Breast epithelium (tissue), 4 donors: ENCODE measurements at regions not wholly inside any gene's neighbourhood (a gene's known extent, or its start where the extent isn't known, plus 50 kb on each side); places are given as distances from the start of the nearest gene placed in this dataset.

Source experiments
- DNase-seq, 2 donors: peaks; one replicate each; pipeline ENCODE4 v3.0.0-alpha.2; 2019; ENCODE audit warnings: low spot score in 2 of 2
- H3K27ac ChIP-seq, 2 donors: fragments of 200-600 bp; sonication (generic) in 1 of 2; one replicate each; pipeline ENCODE4 v1.5.1; 2016 to 2019; ENCODE audit warnings: mild to moderate bottlenecking in 1 of 2
- H3K27me3 ChIP-seq, 2 donors: fragments of 200-600 bp; sonication (generic) in 1 of 2; one replicate each; pipeline versions ENCODE4 v1.5.1 to v1.6.0; 2017 to 2019; ENCODE audit warnings: control low read depth in 1 of 2, mild to moderate bottlenecking in 1 of 2
- H3K36me3 ChIP-seq: fragments of 200-600 bp; one replicate; pipeline ENCODE4 v1.5.1; 2019
- H3K4me1 ChIP-seq, 2 donors: fragments of 200-600 bp; sonication (generic); one replicate each; pipeline ENCODE4 v1.5.1; 2016 to 2019; ENCODE audit warnings: control low read depth in 1 of 2
- H3K4me3 ChIP-seq, 3 donors: fragments of 200-600 bp; sonication (generic); 1 replicate in 2 of 3; 2 replicates in 1 of 3; pipeline ENCODE4 v1.5.1; 2016 to 2019; ENCODE audit warnings: mild to moderate bottlenecking in 3 of 3, moderate library complexity in 2 of 3
- H3K9me3 ChIP-seq, 2 donors: fragments of 200-600 bp; sonication (generic) in 1 of 2; one replicate each; pipeline ENCODE4 v1.5.1; 2016 to 2019; ENCODE audit warnings: control low read depth in 1 of 2
- CTCF ChIP-seq, 3 donors: fragments of 450-650 bp; IDR thresholded peaks; one replicate each; pipeline ENCODE4 v1.5.1; 2016 to 2017; ENCODE audit warnings: antibody characterized with exemption in 3 of 3, mild to moderate bottlenecking in 3 of 3, moderate library complexity in 3 of 3
- POLR2A ChIP-seq: fragments of 450-650 bp; IDR thresholded peaks from one replicate; pipeline ENCODE4 v1.6.1; 2016; ENCODE audit warnings: antibody characterized with exemption, mild to moderate bottlenecking, moderate library complexity
- POLR2AphosphoS5 ChIP-seq, 3 donors: sonication (generic); formaldehyde crosslinking; IDR thresholded peaks; one replicate each; pipeline ENCODE4 v1.6.1; 2017; ENCODE audit warnings: antibody characterized with exemption in 3 of 3
- intact Hi-C: fragments of 100-400 bp; cut with DNase I; formaldehyde crosslinking; loops from one replicate; pipeline ENCODE4 v1.15.1; 2023; ENCODE audit warnings: low total_unique reads

DNA sequence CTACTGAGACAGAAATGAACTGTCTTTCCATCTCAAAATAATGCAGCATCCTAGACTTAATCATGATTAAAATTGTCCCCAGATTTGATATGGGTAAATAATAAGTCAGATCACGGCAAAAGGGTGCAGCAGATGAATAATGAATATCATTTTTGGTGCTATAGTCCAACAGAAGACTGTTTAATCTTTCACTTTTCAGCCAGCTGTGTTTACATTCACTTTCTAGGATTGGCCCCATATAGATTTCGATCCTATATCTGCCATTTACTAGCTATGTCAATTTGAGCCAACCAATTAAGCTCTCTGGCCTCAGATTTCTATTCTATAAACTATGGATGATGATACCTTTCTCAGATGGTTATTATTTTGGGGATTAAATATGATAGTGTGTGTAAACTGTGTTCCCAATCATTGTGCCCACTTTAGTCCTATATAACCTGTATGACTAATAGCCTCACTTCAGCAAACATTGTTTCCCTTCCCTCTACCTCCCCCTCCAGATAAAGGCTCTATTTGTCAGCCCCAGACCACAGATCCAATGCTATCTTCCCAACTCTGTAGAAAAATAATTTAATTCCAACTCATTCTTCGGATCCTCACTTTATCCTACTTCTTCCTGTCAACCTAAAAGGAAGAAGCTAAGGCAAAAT lies 53.6 kb upstream of the NT5E start:
- no peak for DNase-seq
- no peak overlapping the region for H3K27ac ChIP-seq
- no peaks in the 10 kb centered on the region for H3K27me3 ChIP-seq
- peaks cover 0 to 6% of the 10 kb centered on the region in 2 donors for H3K9me3 ChIP-seq
- TF ChIP-seq POLR2A (no peak), CTCF (IDR thresholded peaks at IDR 0.05) (no peak), POLR2AphosphoS5 (IDR thresholded peaks at IDR 0.05) (no peak)
- intact Hi-C loops, result loop anchor here (5.0 kb wide), 1 partner anchor 1574 kb away; no protein-coding TSS in a partner anchor
- H3K4me3 ChIP-seq, result no peak overlapping the region
- no peaks in the 10 kb centered on the region for H3K36me3 ChIP-seq
- H3K4me1 ChIP-seq, result no peaks in the 10 kb centered on the region

DNA sequence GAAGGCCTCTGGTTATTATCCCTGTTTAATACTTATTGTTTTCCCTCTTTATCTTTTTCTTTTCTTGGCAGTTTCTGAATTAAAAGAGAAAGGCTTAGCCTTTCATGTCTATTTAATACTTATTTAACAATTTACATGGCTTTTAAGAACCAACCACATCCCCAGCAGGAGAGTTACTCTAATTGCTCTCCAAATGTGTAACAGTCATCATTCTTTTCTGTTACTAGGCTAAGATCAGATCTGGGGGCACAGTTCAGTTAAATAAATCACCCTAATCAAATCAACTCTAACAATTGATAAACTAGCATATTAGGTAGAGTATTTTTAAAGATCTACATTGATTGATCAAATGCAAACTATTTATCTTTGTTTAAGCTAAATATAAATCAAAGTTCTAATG lies 54.1 kb upstream of the NT5E start:
- no peak overlapping the region for H3K27ac ChIP-seq

GRCh38 chr6:85394853-85395538 lies 54.9 kb upstream of the NT5E start:
- intact Hi-C loops, result loop anchor here (5.0 kb wide), 1 partner anchor 1573 kb away; no protein-coding TSS in a partner anchor
- H3K9me3 ChIP-seq, result peaks cover 0 to 6% of the 10 kb centered on the region in 2 donors
- H3K36me3 ChIP-seq, result no peaks in the 10 kb centered on the region
- no peaks in the 10 kb centered on the region for H3K4me1 ChIP-seq
- peak overlapping the region in 1 of 2 donors; percentile 27 for H3K27ac ChIP-seq
- H3K4me3 ChIP-seq, result no peak overlapping the region
- H3K27me3 ChIP-seq, result no peaks in the 10 kb centered on the region
- no peak for DNase-seq
- TF ChIP-seq POLR2A (no peak), CTCF (IDR thresholded peaks at IDR 0.05) (no peak), POLR2AphosphoS5 (IDR thresholded peaks at IDR 0.05) (no peak)

More for the DNA sequence above, 54.1 kb upstream of the NT5E start:
- H3K9me3 ChIP-seq, result peaks cover 0 to 6% of the 10 kb centered on the region in 2 donors
- intact Hi-C loops, result loop anchor here (5.0 kb wide), 1 partner anchor 1573 kb away; no protein-coding TSS in a partner anchor
- no peaks in the 10 kb centered on the region for H3K4me1 ChIP-seq
- H3K4me3 ChIP-seq, result no peak overlapping the region
- no peaks in the 10 kb centered on the region for H3K36me3 ChIP-seq
- DNase-seq, result no peak
- no peaks in the 10 kb centered on the region for H3K27me3 ChIP-seq
- TF ChIP-seq POLR2AphosphoS5 (IDR thresholded peaks at IDR 0.05) (no peak), CTCF (IDR thresholded peaks at IDR 0.05) (no peak), POLR2A (no peak)

- TF ChIP-seq CTCF (IDR thresholded peaks at IDR 0.05) (no peak), POLR2A (no peak), POLR2AphosphoS5 (IDR thresholded peaks at IDR 0.05) (no peak)
- no peaks in the 10 kb centered on the region for H3K27me3 ChIP-seq
- H3K4me3 ChIP-seq, result no peak overlapping the region
- intact Hi-C loops, result no loop called here
- H3K9me3 ChIP-seq, result peaks cover 0 to 6% of the 10 kb centered on the region in 2 donors
- no peak overlapping the region for H3K27ac ChIP-seq
- no peaks in the 10 kb centered on the region for H3K36me3 ChIP-seq
- DNase-seq, result no peak
- no peaks in the 10 kb centered on the region for H3K4me1 ChIP-seq
These were observed 55.7 kb upstream of the NT5E start for GRCh38 chr6:85394199-85394598.

GRCh38 chr6:85392379-85392778 lies 57.5 kb upstream of the NT5E start:
- H3K4me1 ChIP-seq, result no peaks in the 10 kb centered on the region
- H3K27ac ChIP-seq, result no peak overlapping the region
- intact Hi-C loops, result no loop called here
- H3K27me3 ChIP-seq, result no peaks in the 10 kb centered on the region
- H3K36me3 ChIP-seq, result no peaks in the 10 kb centered on the region
- H3K9me3 ChIP-seq, result peaks cover 0 to 4% of the 10 kb centered on the region in 2 donors
- no peak for DNase-seq
- TF ChIP-seq CTCF (IDR thresholded peaks at IDR 0.05) (no peak), POLR2A (no peak), POLR2AphosphoS5 (IDR thresholded peaks at IDR 0.05) (no peak)
- no peak overlapping the region for H3K4me3 ChIP-seq
